ENCODE measurements at regions not wholly inside any gene's neighbourhood (a gene's known extent, or its start where the extent isn't known, plus 50 kb on each side); places are given as distances from the start of the nearest gene placed in this dataset.

GRCh38 chr20:57901526-57901925, 191.7 kb upstream of the PMEPA1 start:
- H3K27ac ChIP-seq (ENCODE audit: insufficient read depth, low read depth, low read length, poor library complexity, severe bottlenecking): no peak overlapping the region
- no peak overlapping the region for H3K4me3 ChIP-seq (ENCODE audit: insufficient read depth, low read depth, low read length)
- peaks cover 5% of the 10 kb centered on the region for H3K4me1 ChIP-seq (ENCODE audit: control insufficient read depth, insufficient read depth, low read length)
- no peaks in the 10 kb centered on the region for H3K27me3 ChIP-seq (ENCODE audit: control insufficient read depth, insufficient read depth, low read length, poor library complexity, severe bottlenecking)
- no peaks in the 10 kb centered on the region for H3K36me3 ChIP-seq (ENCODE audit: control insufficient read depth, insufficient read depth, low read length)
- no peaks in the 10 kb centered on the region for H3K9me3 ChIP-seq (ENCODE audit: control insufficient read depth, low read length)
- 91 to 92% methylated on average over 4 of the region's 4 CpGs for WGBS, 2 experiments

GRCh38 chr20:57900226-57900905, 190.6 kb upstream of the PMEPA1 start:
- H3K36me3 ChIP-seq (ENCODE audit: control insufficient read depth, insufficient read depth, low read length): no peaks in the 10 kb centered on the region
- H3K27me3 ChIP-seq (ENCODE audit: control insufficient read depth, insufficient read depth, low read length, poor library complexity, severe bottlenecking): no peaks in the 10 kb centered on the region
- no peak overlapping the region for H3K4me3 ChIP-seq (ENCODE audit: insufficient read depth, low read depth, low read length)
- no peaks in the 10 kb centered on the region for H3K9me3 ChIP-seq (ENCODE audit: control insufficient read depth, low read length)
- WGBS, 2 experiments: 74 to 81% methylated on average over 9 of the region's 9 CpGs
- peaks cover 5% of the 10 kb centered on the region for H3K4me1 ChIP-seq (ENCODE audit: control insufficient read depth, insufficient read depth, low read length)
- H3K27ac ChIP-seq (ENCODE audit: insufficient read depth, low read depth, low read length, poor library complexity, severe bottlenecking): no peak overlapping the region

- no peak overlapping the region for H3K4me3 ChIP-seq (ENCODE audit: insufficient read depth, low read depth, low read length)
- 78 to 90% methylated on average over 7 of the region's 7 CpGs for WGBS, 2 experiments
These were observed 189.7 kb upstream of the PMEPA1 start for GRCh38 chr20:57899554-57899953.

GRCh38 chr20:57898332-57898731, 188.5 kb upstream of the PMEPA1 start:
- H3K4me1 ChIP-seq (ENCODE audit: control insufficient read depth, insufficient read depth, low read length): peaks cover 7% of the 10 kb centered on the region
- H3K9me3 ChIP-seq (ENCODE audit: control insufficient read depth, low read length): no peaks in the 10 kb centered on the region
- H3K36me3 ChIP-seq (ENCODE audit: control insufficient read depth, insufficient read depth, low read length): no peaks in the 10 kb centered on the region
- 82 to 90% methylated on average over 4 of the region's 4 CpGs for WGBS, 2 experiments
- H3K4me3 ChIP-seq (ENCODE audit: insufficient read depth, low read depth, low read length): no peak overlapping the region
- H3K27me3 ChIP-seq (ENCODE audit: control insufficient read depth, insufficient read depth, low read length, poor library complexity, severe bottlenecking): no peaks in the 10 kb centered on the region
- no peak overlapping the region for H3K27ac ChIP-seq (ENCODE audit: insufficient read depth, low read depth, low read length, poor library complexity, severe bottlenecking)

More at GRCh38 chr20:57899554-57899953, 189.7 kb upstream of the PMEPA1 start:
- H3K27ac ChIP-seq (ENCODE audit: insufficient read depth, low read depth, low read length, poor library complexity, severe bottlenecking): no peak overlapping the region
- H3K9me3 ChIP-seq (ENCODE audit: control insufficient read depth, low read length): no peaks in the 10 kb centered on the region
- H3K27me3 ChIP-seq (ENCODE audit: control insufficient read depth, insufficient read depth, low read length, poor library complexity, severe bottlenecking): no peaks in the 10 kb centered on the region
- no peaks in the 10 kb centered on the region for H3K36me3 ChIP-seq (ENCODE audit: control insufficient read depth, insufficient read depth, low read length)
- H3K4me1 ChIP-seq (ENCODE audit: control insufficient read depth, insufficient read depth, low read length): peaks cover 5% of the 10 kb centered on the region

- Histone ChIP-seq H3K9me3 (ENCODE audit: control insufficient read depth, low read length) (no peaks in the 10 kb centered on the region), H3K4me3 (ENCODE audit: insufficient read depth, low read depth, low read length) (no peak overlapping the region), H3K36me3 (ENCODE audit: control insufficient read depth, insufficient read depth, low read length) (no peaks in the 10 kb centered on the region), H3K4me1 (ENCODE audit: control insufficient read depth, insufficient read depth, low read length) (peaks cover 10% of the 10 kb centered on the region), H3K27me3 (ENCODE audit: control insufficient read depth, insufficient read depth, low read length, poor library complexity, severe bottlenecking) (no peaks in the 10 kb centered on the region), H3K27ac (ENCODE audit: insufficient read depth, low read depth, low read length, poor library complexity, severe bottlenecking) (no peak overlapping the region)
- 94 to 96% methylated on average over 4 of the region's 4 CpGs for WGBS, 2 experiments
These were observed 188.1 kb upstream of the PMEPA1 start for GRCh38 chr20:57897891-57898290.

- WGBS, 2 experiments: 91 to 95% methylated on average over 18 of the region's 18 CpGs
- no peak overlapping the region for H3K4me3 ChIP-seq (ENCODE audit: insufficient read depth, low read depth, low read length)
- no peaks in the 10 kb centered on the region for H3K36me3 ChIP-seq (ENCODE audit: control insufficient read depth, insufficient read depth, low read length)
- H3K4me1 ChIP-seq (ENCODE audit: control insufficient read depth, insufficient read depth, low read length): peaks cover 15% of the 10 kb centered on the region
- H3K27ac ChIP-seq (ENCODE audit: insufficient read depth, low read depth, low read length, poor library complexity, severe bottlenecking): no peak overlapping the region
- no peaks in the 10 kb centered on the region for H3K27me3 ChIP-seq (ENCODE audit: control insufficient read depth, insufficient read depth, low read length, poor library complexity, severe bottlenecking)
- H3K9me3 ChIP-seq (ENCODE audit: control insufficient read depth, low read length): no peaks in the 10 kb centered on the region
These were observed 187.5 kb upstream of the PMEPA1 start for GRCh38 chr20:57897156-57897874.

- H3K4me3 ChIP-seq (ENCODE audit: insufficient read depth, low read depth, low read length): no peak overlapping the region
- no peaks in the 10 kb centered on the region for H3K9me3 ChIP-seq (ENCODE audit: control insufficient read depth, low read length)
- peaks cover 17% of the 10 kb centered on the region for H3K4me1 ChIP-seq (ENCODE audit: control insufficient read depth, insufficient read depth, low read length)
- H3K27ac ChIP-seq (ENCODE audit: insufficient read depth, low read depth, low read length, poor library complexity, severe bottlenecking): no peak overlapping the region
- no peaks in the 10 kb centered on the region for H3K27me3 ChIP-seq (ENCODE audit: control insufficient read depth, insufficient read depth, low read length, poor library complexity, severe bottlenecking)
- 93 to 94% methylated on average over 6 of the region's 6 CpGs for WGBS, 2 experiments
- no peaks in the 10 kb centered on the region for H3K36me3 ChIP-seq (ENCODE audit: control insufficient read depth, insufficient read depth, low read length)
These were observed 186.7 kb upstream of the PMEPA1 start for GRCh38 chr20:57896563-57896962.

GRCh38 chr20:57896017-57896416, 186.2 kb upstream of the PMEPA1 start:
- H3K4me1 ChIP-seq (ENCODE audit: control insufficient read depth, insufficient read depth, low read length): peaks cover 17% of the 10 kb centered on the region
- WGBS, 2 experiments: 92% methylated on average over 8 of the region's 8 CpGs

GRCh38 chr20:57895161-57895855, 185.5 kb upstream of the PMEPA1 start:
- H3K9me3 ChIP-seq (ENCODE audit: control insufficient read depth, low read length): no peaks in the 10 kb centered on the region
- no peaks in the 10 kb centered on the region for H3K27me3 ChIP-seq (ENCODE audit: control insufficient read depth, insufficient read depth, low read length, poor library complexity, severe bottlenecking)
- H3K36me3 ChIP-seq (ENCODE audit: control insufficient read depth, insufficient read depth, low read length): no peaks in the 10 kb centered on the region
- peaks cover 15% of the 10 kb centered on the region for H3K4me1 ChIP-seq (ENCODE audit: control insufficient read depth, insufficient read depth, low read length)
- no peak overlapping the region for H3K4me3 ChIP-seq (ENCODE audit: insufficient read depth, low read depth, low read length)
- 95% methylated on average over 9 of the region's 9 CpGs for WGBS, 2 experiments
- H3K27ac ChIP-seq (ENCODE audit: insufficient read depth, low read depth, low read length, poor library complexity, severe bottlenecking): no peak overlapping the region

More at GRCh38 chr20:57896017-57896416, 186.2 kb upstream of the PMEPA1 start:
- H3K4me3 ChIP-seq (ENCODE audit: insufficient read depth, low read depth, low read length): no peak overlapping the region
- no peaks in the 10 kb centered on the region for H3K36me3 ChIP-seq (ENCODE audit: control insufficient read depth, insufficient read depth, low read length)
- no peaks in the 10 kb centered on the region for H3K9me3 ChIP-seq (ENCODE audit: control insufficient read depth, low read length)
- H3K27me3 ChIP-seq (ENCODE audit: control insufficient read depth, insufficient read depth, low read length, poor library complexity, severe bottlenecking): no peaks in the 10 kb centered on the region
- no peak overlapping the region for H3K27ac ChIP-seq (ENCODE audit: insufficient read depth, low read depth, low read length, poor library complexity, severe bottlenecking)

- no peak overlapping the region for H3K27ac ChIP-seq (ENCODE audit: insufficient read depth, low read depth, low read length, poor library complexity, severe bottlenecking)
- H3K36me3 ChIP-seq (ENCODE audit: control insufficient read depth, insufficient read depth, low read length): no peaks in the 10 kb centered on the region
- H3K4me3 ChIP-seq (ENCODE audit: insufficient read depth, low read depth, low read length): no peak overlapping the region
- no peaks in the 10 kb centered on the region for H3K27me3 ChIP-seq (ENCODE audit: control insufficient read depth, insufficient read depth, low read length, poor library complexity, severe bottlenecking)
- no peaks in the 10 kb centered on the region for H3K9me3 ChIP-seq (ENCODE audit: control insufficient read depth, low read length)
- H3K4me1 ChIP-seq (ENCODE audit: control insufficient read depth, insufficient read depth, low read length): peaks cover 11% of the 10 kb centered on the region
These were observed 184.7 kb upstream of the PMEPA1 start for GRCh38 chr20:57894522-57894921.

Measured in ectodermal cell (in vitro differentiated cells).